ENCODE measurements at regions not wholly inside any gene's neighbourhood (a gene's known extent, or its start where the extent isn't known, plus 50 kb on each side); places are given as distances from the start of the nearest gene placed in this dataset.

GRCh38 chr3:33957176-33957575, 158.7 kb downstream of the PDCD6IP start:
- TF ChIP-seq NFE2L1 (CRISPR knock-in tag; IDR thresholded peaks at IDR 0.05), result no peak
- TF ChIP-seq ZNF423 (CRISPR knock-in tag; IDR thresholded peaks at IDR 0.05), result no peak
- ChIA-PET CTCF (interaction anchor here (1.4 to 1.9 kb wide), 2 partner anchors 41 to 73 kb away, joined by 4 to 5 read pairs; no protein-coding TSS in a partner anchor), POLR2A (no interaction called here)
- H3K36me3 Mint-ChIP-seq, result no peaks in the 10 kb centered on the region
- H3K4me3 Mint-ChIP-seq, result no peak overlapping the region
- H3K9me3 Mint-ChIP-seq, result no peaks in the 10 kb centered on the region
- ATAC-seq, result no peak
- H3K4me1 Mint-ChIP-seq, result peaks cover 18% of the 10 kb centered on the region
- no peak for DNase-seq (ENCODE audit: low spot score)
- H3K27me3 Mint-ChIP-seq (ENCODE audit: low read depth), result no peaks in the 10 kb centered on the region
- H3K27ac Mint-ChIP-seq, result no peak overlapping the region

DNA sequence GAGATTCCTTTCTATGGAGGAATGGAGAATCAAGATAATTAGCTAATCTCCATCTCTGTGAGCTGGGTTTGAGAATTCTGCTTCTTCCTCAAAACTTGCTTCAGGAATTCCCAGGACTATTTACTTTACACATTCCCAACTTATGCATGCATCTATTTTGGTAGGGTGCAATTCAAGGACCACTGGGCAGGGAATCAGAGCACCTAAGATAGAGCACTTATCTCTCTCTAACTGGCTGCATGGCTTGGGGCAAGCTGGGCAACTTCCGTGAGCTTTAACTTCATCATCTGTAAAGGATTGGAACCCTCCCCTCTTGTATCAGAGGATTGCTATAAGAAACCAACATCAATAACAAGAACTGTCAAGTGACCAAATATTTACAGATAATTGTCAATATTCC, 160.2 kb downstream of the PDCD6IP start:
- H3K9me3 Mint-ChIP-seq, result peaks cover 10% of the 10 kb centered on the region; the same call in 1 of the 2 replicates
- no peaks in the 10 kb centered on the region for H3K36me3 Mint-ChIP-seq
- POLR2A ChIA-PET, result no interaction called here
- DNase-seq (ENCODE audit: low spot score), result no peak
- no peak overlapping the region for H3K4me3 Mint-ChIP-seq
- no peaks in the 10 kb centered on the region for H3K27me3 Mint-ChIP-seq (ENCODE audit: low read depth)
- no peak overlapping the region for H3K27ac Mint-ChIP-seq
- no peak for ATAC-seq
- CTCF ChIA-PET, result interaction anchor here (0.7 to 1.4 kb wide), 2 partner anchors 43 to 57 kb away, joined by 3 read pairs; no protein-coding TSS in a partner anchor
- H3K4me1 Mint-ChIP-seq, result peaks cover 18% of the 10 kb centered on the region
- no peak for TF ChIP-seq PRRX2 (CRISPR knock-in tag; IDR thresholded peaks at IDR 0.05)
- no peak for TF ChIP-seq CDX4 (CRISPR knock-in tag; IDR thresholded peaks at IDR 0.05; ENCODE audit: borderline replicate concordance)
- no peak for TF ChIP-seq ZNF263 (CRISPR knock-in tag; IDR thresholded peaks at IDR 0.05; ENCODE audit: low read depth)
- no peak for TF ChIP-seq FOXP1 (CRISPR knock-in tag; IDR thresholded peaks at IDR 0.05; ENCODE audit: borderline replicate concordance)
- no peak for TF ChIP-seq NFE2L1 (CRISPR knock-in tag; IDR thresholded peaks at IDR 0.05)
- TF ChIP-seq ZNF416 (CRISPR knock-in tag; IDR thresholded peaks at IDR 0.05), result no peak
- TF ChIP-seq HMGA2 (CRISPR knock-in tag; IDR thresholded peaks at IDR 0.05), result no peak
- no peak for TF ChIP-seq PREB (CRISPR knock-in tag; IDR thresholded peaks at IDR 0.05; ENCODE audit: borderline replicate concordance)
- no peak for TF ChIP-seq NFATC4 (CRISPR knock-in tag; IDR thresholded peaks at IDR 0.05)
- no peak for TF ChIP-seq E2F1 (CRISPR knock-in tag; IDR thresholded peaks at IDR 0.05)
- TF ChIP-seq, protein P1, sequence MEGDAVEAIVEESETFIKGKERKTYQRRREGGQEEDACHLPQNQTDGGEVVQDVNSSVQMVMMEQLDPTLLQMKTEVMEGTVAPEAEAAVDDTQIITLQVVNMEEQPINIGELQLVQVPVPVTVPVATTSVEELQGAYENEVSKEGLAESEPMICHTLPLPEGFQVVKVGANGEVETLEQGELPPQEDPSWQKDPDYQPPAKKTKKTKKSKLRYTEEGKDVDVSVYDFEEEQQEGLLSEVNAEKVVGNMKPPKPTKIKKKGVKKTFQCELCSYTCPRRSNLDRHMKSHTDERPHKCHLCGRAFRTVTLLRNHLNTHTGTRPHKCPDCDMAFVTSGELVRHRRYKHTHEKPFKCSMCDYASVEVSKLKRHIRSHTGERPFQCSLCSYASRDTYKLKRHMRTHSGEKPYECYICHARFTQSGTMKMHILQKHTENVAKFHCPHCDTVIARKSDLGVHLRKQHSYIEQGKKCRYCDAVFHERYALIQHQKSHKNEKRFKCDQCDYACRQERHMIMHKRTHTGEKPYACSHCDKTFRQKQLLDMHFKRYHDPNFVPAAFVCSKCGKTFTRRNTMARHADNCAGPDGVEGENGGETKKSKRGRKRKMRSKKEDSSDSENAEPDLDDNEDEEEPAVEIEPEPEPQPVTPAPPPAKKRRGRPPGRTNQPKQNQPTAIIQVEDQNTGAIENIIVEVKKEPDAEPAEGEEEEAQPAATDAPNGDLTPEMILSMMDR (IDR thresholded peaks at IDR 0.05), result no peak
- TF ChIP-seq NR3C1 (CRISPR knock-in tag; conservative IDR thresholded peaks at IDR 0.05; ENCODE audit: low read depth), result no peak

GRCh38 chr3:33962396-33962795, 164.0 kb downstream of the PDCD6IP start:
- Mint-ChIP-seq H3K27ac (no peak overlapping the region), H3K4me1 (peaks cover 5% of the 10 kb centered on the region), H3K4me3 (no peak overlapping the region), H3K36me3 (no peaks in the 10 kb centered on the region), H3K27me3 (ENCODE audit: low read depth) (peaks cover 1% of the 10 kb centered on the region; the same call in 1 of the 2 replicates), H3K9me3 (peaks cover 23% of the 10 kb centered on the region; the same call in 1 of the 2 replicates)
- CTCF ChIA-PET, result interaction anchor here (1.0 kb wide), 1 partner anchor 79 kb away, joined by 3 read pairs; no protein-coding TSS in a partner anchor
- POLR2A ChIA-PET, result no interaction called here
- ATAC-seq, result no peak
- no peak for DNase-seq (ENCODE audit: low spot score)
- TF ChIP-seq CBFB (CRISPR knock-in tag; IDR thresholded peaks at IDR 0.05; ENCODE audit: low read depth) (no peak), FOXK1 (CRISPR knock-in tag; IDR thresholded peaks at IDR 0.05) (no peak), E2F5 (CRISPR knock-in tag; IDR thresholded peaks at IDR 0.05) (no peak), MXD4 (CRISPR knock-in tag; IDR thresholded peaks at IDR 0.05; ENCODE audit: borderline replicate concordance) (no peak), TP53 (CRISPR knock-in tag; IDR thresholded peaks at IDR 0.05) (no peak), ZNF219 (CRISPR knock-in tag; IDR thresholded peaks at IDR 0.05; ENCODE audit: borderline replicate concordance) (no peak)
- TF ChIP-seq, protein P2, sequence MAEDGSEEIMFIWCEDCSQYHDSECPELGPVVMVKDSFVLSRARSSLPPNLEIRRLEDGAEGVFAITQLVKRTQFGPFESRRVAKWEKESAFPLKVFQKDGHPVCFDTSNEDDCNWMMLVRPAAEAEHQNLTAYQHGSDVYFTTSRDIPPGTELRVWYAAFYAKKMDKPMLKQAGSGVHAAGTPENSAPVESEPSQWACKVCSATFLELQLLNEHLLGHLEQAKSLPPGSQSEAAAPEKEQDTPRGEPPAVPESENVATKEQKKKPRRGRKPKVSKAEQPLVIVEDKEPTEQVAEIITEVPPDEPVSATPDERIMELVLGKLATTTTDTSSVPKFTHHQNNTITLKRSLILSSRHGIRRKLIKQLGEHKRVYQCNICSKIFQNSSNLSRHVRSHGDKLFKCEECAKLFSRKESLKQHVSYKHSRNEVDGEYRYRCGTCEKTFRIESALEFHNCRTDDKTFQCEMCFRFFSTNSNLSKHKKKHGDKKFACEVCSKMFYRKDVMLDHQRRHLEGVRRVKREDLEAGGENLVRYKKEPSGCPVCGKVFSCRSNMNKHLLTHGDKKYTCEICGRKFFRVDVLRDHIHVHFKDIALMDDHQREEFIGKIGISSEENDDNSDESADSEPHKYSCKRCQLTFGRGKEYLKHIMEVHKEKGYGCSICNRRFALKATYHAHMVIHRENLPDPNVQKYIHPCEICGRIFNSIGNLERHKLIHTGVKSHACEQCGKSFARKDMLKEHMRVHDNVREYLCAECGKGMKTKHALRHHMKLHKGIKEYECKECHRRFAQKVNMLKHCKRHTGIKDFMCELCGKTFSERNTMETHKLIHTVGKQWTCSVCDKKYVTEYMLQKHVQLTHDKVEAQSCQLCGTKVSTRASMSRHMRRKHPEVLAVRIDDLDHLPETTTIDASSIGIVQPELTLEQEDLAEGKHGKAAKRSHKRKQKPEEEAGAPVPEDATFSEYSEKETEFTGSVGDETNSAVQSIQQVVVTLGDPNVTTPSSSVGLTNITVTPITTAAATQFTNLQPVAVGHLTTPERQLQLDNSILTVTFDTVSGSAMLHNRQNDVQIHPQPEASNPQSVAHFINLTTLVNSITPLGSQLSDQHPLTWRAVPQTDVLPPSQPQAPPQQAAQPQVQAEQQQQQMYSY (CRISPR knock-in tag; IDR thresholded peaks at IDR 0.05), result no peak
- TF ChIP-seq, protein P3, sequence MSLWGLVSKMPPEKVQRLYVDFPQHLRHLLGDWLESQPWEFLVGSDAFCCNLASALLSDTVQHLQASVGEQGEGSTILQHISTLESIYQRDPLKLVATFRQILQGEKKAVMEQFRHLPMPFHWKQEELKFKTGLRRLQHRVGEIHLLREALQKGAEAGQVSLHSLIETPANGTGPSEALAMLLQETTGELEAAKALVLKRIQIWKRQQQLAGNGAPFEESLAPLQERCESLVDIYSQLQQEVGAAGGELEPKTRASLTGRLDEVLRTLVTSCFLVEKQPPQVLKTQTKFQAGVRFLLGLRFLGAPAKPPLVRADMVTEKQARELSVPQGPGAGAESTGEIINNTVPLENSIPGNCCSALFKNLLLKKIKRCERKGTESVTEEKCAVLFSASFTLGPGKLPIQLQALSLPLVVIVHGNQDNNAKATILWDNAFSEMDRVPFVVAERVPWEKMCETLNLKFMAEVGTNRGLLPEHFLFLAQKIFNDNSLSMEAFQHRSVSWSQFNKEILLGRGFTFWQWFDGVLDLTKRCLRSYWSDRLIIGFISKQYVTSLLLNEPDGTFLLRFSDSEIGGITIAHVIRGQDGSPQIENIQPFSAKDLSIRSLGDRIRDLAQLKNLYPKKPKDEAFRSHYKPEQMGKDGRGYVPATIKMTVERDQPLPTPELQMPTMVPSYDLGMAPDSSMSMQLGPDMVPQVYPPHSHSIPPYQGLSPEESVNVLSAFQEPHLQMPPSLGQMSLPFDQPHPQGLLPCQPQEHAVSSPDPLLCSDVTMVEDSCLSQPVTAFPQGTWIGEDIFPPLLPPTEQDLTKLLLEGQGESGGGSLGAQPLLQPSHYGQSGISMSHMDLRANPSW (CRISPR knock-in tag; conservative IDR thresholded peaks at IDR 0.05; ENCODE audit: low read depth), result no peak

All from WTC11 (cell line).